Activated T-cell treated with anti-CD3 and anti-CD28 coated beads, Interleukin-2, amount 50 U/mL, for 48 hours (primary cell): ENCODE measurements at regions not wholly inside any gene's neighbourhood (a gene's known extent, or its start where the extent isn't known, plus 50 kb on each side); places are given as distances from the start of the nearest gene placed in this dataset.

Source experiments
- DNase-seq, 2 experiments: peaks; one replicate each; pipeline ENCODE4 v3.0.0-alpha.2; 2020

- no peak for DNase-seq
These were observed 232.3 kb upstream of the PAPPA start for GRCh38 chr9:115921301-115921700.

- no peak for DNase-seq
These were observed 231.1 kb upstream of the PAPPA start for GRCh38 chr9:115922444-115922843.

GRCh38 chr9:115923410-115923809, 230.2 kb upstream of the PAPPA start:
- no peak for DNase-seq

GRCh38 chr9:115923903-115924668, 229.5 kb upstream of the PAPPA start:
- DNase-seq, result no peak

- DNase-seq, result no peak
These were observed 229.0 kb upstream of the PAPPA start for GRCh38 chr9:115924669-115924987.

- no peak for DNase-seq
These were observed 228.2 kb upstream of the PAPPA start for GRCh38 chr9:115925424-115925823.

- DNase-seq, result no peak
These were observed 223.1 kb upstream of the PAPPA start for GRCh38 chr9:115930472-115930871.

- no peak for DNase-seq
These were observed 215.1 kb upstream of the PAPPA start for GRCh38 chr9:115938479-115938878.

- no peak for DNase-seq
These were observed 214.4 kb upstream of the PAPPA start for GRCh38 chr9:115939065-115939765.

- no peak for DNase-seq
These were observed 211.9 kb upstream of the PAPPA start for GRCh38 chr9:115941561-115942315.

- no peak for DNase-seq
These were observed 210.0 kb upstream of the PAPPA start for GRCh38 chr9:115943431-115944165.

- DNase-seq, result no peak
These were observed 209.2 kb upstream of the PAPPA start for GRCh38 chr9:115944166-115944948.

- no peak for DNase-seq
These were observed 208.6 kb upstream of the PAPPA start for GRCh38 chr9:115945009-115945431.

- DNase-seq, result no peak
These were observed 207.1 kb upstream of the PAPPA start for GRCh38 chr9:115946530-115946929.

- no peak for DNase-seq
These were observed 201.6 kb upstream of the PAPPA start for GRCh38 chr9:115951977-115952376.

- DNase-seq, result no peak
These were observed 200.9 kb upstream of the PAPPA start for GRCh38 chr9:115952430-115953292.

GRCh38 chr9:115956371-115956770, 197.2 kb upstream of the PAPPA start:
- no peak for DNase-seq

GRCh38 chr9:115957585-115957984, 196.0 kb upstream of the PAPPA start:
- no peak for DNase-seq

- no peak for DNase-seq
These were observed 188.8 kb upstream of the PAPPA start for GRCh38 chr9:115964710-115965347.

- no peak for DNase-seq
These were observed 186.9 kb upstream of the PAPPA start for GRCh38 chr9:115966660-115967059.

GRCh38 chr9:115969096-115969495, 184.5 kb upstream of the PAPPA start:
- DNase-seq, result no peak
